Ureter (tissue), 1 donor: ENCODE measurements at regions not wholly inside any gene's neighbourhood (a gene's known extent, or its start where the extent isn't known, plus 50 kb on each side); places are given as distances from the start of the nearest gene placed in this dataset.
"Not testable (repeated sequence)": the region's sequence is repeated elsewhere in the genome, so short reads cannot be mapped to it uniquely, and the experiment has no call there.

Source experiments
- DNase-seq: peaks from one replicate; pipeline ENCODE4 v3.0.0-alpha.2; 2020; ENCODE audit warnings: low spot score
- donor health status: DM: yes; HTN: yes; CAD: no.

DNA sequence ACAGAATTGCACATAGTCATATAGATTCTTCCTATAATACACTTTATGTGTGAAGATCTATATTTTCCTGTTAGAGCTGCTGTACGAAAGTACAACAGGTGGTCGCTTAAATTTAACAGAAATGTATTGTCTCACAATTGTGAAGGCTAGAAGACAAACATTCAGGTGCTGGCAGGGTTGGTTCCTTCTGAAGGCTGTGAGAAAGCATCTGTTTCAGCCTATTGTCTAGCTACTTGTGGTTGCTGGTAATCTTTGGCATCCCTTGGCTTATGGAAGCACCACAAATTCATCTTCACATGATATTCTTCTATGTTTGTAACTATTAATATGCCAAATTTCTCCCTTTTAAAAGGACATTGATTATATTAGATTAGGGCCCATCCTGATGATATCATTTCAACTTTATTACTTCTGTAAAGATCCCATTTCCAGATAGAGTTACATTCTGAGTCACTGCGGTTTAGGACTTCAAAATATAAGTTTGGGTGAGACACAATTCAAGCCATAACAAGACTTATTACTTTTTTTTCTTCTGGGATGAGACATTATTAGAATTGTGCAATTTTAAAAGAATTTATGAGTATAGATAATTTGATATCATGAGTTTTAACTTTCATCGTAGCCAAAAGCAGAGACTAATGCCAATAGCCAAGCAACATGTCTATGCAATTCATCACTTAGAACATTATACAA, 248.1 kb upstream of the BCHE start:
- no peak for DNase-seq

DNA sequence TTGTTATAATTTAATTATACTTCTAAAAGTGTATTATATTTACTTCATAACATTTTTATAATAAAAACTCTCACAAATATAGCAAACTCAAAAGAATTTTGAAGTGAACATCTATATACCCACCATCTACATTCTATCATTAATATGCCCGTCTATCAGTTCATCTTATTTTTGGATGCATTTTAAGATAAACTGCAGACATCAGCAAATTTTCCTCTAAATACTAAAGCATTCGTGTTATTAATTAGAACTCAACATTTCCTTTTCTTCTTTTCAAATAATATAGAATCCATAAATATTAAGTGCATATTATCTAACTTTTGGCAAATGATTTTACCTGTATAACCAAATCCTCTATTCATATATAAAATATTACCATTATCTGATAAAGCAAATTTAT, 242.9 kb upstream of the BCHE start:
- DNase-seq: no peak

DNA sequence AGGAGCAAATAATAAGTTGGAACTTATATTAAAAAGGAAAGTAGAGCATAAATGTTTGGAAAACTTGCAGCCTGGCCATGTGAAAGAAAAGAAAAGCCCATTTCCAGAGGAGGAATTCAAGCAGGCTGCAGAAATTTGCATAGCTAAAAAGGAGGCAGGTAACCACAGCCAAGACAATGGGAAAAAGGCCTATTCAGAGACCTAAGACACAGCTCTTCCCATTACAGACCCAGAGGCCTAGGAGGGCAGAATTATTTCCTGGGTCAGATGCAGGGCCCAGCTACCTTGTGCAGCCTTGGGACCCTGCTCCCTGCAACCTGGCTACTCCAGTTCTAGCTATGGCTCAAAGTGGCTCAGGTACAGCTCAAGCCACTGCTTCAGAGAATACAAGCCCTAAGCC, 234.6 kb upstream of the BCHE start:
- DNase-seq: no peak

DNA sequence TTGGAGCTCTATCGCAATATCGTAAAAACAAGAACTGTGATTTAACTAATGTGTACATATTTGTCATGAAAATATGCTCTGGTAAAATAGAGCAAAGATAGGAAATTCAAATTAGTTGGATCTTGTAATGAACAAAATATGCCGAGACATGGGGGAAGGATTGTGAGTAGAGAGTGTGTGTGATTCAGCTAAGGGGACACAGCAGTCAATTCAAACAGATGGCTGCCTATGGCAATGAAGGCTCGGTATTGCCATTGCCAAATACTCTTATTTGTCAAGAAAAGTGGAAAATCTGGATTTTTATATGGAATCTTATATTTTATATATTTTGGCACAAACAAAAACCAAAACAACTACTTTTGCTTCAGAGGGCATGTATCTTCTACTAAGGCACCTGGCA, 227.3 kb upstream of the BCHE start:
- no peak for DNase-seq

DNA sequence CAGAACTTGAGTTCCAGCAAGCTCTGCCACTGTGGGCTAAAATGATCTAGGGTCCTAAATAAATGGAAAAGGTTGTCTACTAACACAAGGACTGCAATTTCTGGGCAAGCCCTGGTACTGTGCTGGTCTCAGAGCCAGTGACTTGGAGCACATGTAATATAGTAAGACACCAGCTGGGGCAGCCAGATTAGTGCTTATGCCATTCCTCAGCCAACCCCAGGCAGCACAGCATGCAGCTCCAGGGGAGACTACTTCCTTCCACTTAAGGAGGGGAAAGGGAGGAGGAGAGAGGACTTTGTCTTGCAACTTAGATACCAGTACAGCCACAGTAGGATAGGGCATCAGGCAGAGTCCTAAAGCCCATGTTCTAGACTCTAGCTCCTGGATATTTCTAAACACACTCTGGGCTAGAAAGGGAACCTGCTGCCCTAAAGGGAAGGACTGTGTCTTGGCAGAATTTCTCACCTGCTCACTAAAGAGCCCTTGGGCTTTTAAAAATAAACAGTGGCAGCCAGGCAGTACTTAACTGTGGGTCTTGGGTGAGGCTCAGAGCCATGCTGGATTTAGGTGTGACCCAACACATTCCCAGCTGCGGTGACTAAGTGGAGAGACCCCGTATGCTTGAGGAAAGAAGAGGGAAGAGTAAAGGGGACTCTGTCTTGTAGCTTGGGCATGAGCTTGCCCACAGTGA, 223.7 kb upstream of the BCHE start:
- no peak for DNase-seq

DNA sequence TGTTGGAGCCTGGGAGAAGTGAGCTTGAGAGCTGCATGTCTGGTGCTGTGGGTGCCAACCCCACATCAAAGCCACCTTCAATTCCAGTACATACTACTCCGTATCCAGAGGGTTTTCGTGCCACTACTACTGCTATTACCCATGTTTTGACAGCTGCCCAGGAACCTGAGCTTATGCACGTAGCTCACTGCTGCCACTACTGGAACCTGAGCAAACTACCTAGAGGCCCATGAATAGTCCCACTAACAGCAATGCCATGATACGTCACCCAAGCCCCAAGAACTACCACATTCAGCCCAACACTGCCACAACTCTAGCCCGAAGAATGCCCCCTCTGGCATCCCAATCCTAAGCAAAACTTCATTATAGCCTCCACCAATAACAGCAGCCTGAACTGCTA, 215.2 kb upstream of the BCHE start:
- no peak for DNase-seq

DNA sequence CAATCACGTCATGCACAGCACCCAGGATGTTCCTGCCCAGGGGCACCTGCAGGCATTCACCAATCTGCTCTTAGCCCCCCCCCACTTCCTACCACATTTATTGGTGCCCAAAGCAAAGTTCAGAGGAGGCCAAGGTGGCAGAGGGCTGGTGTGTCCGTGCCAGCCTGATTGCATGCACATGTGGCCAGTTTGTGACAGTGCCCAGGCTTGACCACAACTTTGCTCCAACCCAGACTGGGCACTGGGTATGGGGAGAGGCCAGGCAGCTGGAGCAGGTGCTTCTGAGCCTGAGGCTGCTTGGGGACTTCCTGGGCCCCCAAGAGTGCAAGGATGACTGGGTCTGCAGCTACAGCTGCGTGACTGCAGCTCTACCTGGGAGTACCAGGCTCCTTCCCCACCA, 192.3 kb upstream of the BCHE start:
- no peak for DNase-seq

DNA sequence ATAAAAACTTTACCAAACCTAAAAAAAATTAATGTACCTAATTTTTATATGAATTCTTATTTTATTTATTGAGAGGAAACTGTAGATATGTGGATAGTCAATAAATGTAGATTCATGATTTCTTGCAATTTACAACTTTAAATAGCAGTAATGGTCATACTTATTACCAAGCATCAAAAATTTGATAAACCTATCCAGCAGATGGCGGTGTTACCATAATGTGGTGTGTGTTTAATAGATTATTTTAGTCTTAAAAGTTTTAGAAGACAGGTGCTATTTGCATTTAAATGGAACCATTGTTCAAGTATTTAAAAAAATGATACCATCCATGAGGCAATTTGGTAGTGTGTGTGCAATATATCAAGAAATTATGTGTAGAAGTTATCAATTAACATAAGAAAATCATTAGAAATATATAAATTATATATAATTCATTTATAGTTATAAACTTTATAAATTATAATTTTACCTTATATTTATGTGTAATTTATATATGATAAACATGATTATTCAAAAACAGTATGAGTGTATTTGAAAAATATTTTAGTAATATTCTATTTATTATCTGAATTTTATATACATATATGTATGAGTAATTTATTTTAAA, 176.0 kb upstream of the BCHE start:
- no peak for DNase-seq

DNA sequence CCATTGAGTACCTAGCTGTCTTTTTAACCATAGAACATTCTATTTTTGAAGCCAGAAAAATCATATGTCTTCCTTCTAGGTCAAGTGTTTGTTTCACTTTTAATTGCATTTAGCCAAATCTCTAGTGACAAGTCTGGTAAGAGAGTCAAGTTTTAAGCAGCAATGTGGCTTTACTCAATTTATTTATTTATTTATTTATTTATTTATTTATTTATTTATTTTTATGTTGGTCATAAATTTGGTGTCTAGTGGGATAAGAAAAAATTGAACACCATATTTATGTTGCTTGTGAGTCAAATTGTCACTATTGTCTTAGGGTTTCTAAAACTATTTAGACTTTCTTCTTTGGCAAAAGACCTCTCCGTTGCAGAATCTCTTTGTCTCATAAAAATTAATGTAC, 174.5 kb upstream of the BCHE start:
- no peak for DNase-seq

DNA sequence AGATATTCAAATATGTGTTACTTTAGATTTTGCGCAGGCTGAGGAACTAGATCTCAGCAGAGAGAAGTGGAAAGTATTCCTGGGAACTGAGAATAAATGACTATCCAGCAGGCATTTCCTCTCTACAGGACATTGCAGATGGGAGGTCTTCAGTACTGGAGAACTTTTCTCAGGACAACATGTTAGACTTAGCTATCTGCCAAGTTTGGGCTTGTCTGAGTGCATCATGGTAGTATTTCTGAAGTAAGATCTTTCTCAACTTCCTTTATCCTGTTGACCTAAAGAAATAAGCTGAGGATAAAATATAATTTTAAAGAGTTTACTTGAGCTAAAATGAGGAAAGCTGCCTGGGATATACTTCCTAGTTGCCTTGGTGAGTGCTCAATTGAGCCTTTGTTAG, 167.9 kb upstream of the BCHE start:
- no peak for DNase-seq

DNA sequence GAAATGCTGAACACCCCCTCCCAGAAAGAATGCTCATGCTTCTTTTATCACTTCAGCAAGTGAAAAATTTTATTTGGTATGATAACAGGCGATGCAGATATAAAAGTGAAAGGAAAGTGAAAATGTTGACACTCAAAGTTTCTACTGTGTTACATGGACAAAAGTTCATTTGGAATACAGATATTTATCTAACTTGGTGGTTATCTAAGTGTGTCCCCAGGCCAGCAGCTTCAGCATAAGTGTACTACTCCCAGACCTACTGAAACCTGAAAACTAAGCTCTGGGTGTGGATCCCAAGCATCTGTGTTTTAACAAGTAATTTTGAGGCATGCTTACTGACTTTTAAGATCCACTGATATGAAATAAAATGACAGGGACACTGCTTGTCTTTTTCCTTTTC, 157.1 kb upstream of the BCHE start:
- no peak for DNase-seq

DNA sequence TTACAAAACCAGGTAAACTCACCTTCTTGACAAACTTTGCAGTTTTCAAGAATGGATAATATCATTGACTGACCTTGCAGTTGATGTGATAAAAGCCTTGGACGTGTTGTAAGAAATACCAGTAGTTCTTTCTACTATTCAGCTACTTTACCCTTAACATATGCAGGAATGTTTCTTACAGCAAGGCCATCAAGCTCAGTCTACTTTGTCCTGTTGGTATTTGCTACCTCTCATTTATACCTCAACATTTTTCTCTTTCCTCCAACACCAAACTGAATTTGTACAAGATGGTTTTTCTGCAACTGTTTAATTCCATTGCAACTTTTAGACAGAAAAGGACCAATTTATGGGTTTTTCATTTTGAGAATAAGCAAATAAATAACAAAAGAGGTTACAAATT, 147.4 kb upstream of the BCHE start:
- DNase-seq: no peak

DNA sequence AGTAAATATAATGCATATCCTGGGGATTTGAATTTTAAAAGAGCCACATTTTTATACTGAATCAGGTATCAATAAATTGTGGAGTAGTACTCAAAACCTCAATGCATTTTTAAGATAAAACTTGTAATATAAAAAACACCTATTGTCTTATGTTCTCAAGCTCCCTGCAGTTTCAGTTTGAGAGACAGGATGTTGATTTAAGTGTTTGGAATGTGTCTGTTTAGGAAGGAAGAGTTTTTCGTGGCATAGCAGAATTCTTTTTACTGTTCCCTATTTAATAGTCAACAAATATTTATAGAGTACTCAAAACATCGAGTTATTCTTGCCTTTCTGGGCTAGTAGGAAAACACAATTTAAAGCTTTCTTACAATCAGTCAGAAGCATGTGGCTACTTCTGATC, 146.1 kb upstream of the BCHE start:
- no peak for DNase-seq

DNA sequence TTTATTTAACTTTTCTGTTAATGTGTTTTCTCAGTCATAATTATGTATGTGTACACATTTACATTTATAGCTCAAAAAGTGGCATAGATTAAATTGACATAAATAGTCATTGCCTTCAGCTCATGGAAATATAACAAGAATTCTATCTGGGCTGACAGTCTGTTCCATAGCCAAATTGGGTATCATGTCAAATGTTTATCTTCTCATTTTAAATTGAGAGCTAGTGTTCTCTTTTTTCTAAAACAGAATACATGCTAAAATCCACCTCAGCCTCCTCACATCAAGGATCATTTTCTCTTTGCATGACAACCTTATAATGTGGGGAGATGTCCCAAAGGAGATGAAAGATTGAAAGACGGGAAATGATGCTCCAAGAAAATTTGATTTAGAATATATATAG, 144.1 kb upstream of the BCHE start:
- DNase-seq: no peak

DNA sequence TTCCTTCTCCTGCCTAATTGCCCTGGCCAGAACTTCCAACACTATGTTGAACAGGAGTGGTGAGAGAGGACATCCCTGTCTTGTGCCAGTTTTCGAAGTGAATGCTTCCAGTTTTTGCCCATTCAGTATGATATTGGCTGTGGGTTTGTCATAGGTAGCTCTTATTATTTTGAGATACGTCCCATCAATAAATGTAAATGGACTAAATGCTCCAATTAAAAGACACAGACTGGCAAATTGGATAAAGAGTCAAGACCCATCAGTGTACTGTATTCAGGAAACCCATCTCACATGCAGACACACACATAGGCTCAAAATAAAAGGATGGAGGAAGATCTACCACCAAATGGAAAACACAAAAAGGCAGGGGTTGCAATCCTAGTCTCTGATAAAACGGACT, 123.6 kb upstream of the BCHE start:
- not testable (repeated sequence) for DNase-seq

DNA sequence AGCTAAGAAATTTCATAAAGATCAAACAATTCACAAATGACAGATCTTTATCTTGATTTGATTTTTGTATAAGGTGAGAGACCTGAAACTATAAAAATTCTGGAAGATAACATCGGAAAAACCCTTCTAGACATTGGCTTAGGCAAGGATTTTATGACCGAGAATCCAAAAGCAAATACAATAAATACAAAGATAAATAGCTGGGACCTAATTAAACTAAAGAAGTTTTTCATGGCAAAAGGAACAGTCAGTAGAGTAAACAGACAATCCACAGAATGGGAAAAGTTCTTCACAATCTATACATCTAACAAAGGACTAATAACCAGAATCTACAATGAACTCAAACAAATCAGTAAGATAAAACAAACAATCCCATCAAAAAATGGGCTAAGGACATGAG, 116.9 kb upstream of the BCHE start:
- no peak for DNase-seq

DNA sequence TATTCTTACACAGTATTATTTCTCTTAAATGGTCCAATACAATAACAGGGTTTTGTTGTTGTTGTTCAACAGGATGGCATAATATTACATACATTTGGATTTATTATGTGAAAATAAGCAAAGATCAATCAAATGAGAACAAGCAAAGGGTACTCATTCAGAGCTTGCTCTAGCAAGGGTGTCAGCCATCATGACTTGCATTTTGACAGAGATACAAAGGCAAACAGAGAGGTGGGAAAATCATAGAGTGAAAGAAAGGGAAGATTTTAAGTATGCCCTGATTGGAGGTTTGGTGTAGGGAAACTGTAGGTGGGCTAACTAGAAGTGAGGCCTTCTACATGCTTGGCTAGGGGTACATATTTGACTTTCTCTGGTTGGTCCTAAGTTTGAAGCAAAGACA, 109.1 kb upstream of the BCHE start:
- no peak for DNase-seq

DNA sequence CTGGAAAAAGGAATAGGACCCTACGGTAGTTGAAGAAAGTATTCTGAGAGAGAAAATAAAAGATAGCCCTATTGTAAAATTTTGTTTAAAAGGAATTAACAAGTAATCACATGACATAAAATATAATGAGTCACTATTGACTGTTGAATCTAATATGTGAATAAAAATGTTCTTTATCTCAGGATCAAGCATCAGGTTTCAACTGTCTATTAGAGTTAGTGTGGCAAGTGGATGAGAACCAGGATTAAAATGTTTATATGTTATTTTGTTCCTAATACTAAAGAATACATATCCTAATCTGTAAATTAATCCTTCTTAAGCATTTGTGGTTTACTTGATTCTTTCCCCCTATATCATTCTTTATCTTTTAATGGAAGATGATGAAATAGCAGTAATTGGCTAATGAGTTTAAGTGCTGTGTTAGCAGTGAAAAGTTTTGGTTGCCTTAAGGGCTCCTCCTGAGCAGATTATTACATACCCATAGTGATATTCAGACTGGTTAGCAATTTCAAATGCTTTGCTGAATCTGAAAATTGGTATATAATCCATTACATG, 101.8 kb upstream of the BCHE start:
- no peak for DNase-seq

DNA sequence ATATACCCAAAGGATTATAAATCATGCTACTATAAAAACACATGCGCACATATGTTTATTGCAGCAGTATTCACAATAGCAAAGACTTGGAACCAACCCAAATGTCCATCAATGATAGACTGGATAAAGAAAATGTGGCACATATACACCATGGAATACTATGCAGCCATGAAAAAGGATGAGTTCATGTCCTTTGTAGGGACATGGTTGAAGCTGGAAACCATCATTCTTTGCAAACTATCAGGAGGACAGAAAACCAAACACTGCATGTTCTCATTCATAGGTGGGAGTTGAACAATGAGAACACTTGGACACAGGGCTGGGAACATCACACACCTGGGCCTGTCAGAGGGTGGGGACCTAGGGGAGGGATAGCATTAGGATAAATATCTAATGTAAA, 98.9 kb upstream of the BCHE start:
- DNase-seq: not testable (repeated sequence)

DNA sequence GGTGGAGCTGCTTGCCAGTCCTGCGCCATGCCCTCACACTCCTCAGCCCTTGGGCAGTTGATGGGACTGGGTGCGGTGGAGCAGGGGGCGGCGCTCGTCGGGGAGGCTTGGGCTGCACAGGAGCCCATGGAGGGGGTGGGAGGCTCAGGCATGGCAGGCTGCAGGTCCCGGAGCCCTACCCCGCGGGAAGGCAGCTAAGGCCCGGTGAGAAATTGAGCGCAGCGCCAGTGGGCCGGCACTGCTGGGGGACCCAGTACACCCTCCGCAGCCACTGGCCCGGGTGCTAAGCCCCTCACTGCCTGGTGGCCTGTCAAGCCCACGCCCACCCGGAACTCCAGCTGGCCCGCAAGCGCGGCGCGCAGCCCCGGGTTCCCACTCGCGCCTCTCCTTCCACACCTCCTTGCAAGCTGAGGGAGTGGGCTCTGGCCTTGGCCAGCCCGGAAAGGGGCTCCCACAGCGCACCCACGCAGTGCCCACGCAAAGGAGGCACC, 87.1 kb upstream of the BCHE start:
- DNase-seq: not testable (repeated sequence)

DNA sequence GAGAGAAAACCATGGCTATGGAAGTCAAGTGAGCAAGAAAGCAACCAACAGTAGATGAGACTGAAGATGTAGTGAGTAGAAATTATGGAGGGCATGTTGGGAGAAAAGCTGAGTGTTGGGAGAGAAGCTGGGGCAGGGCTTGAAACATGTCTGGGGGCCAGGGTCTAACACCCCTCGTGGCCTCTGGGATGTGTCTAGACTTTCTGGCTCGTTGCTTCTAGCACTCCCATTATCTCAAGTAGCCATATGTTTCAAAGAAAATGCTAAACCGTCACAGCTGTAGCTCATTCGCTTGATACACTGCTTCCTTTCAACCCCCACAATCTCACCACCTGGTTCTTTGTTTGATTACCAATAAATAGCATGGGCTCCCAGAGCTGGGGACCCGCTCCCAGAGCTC, 83.8 kb upstream of the BCHE start:
- DNase-seq: no peak

DNA sequence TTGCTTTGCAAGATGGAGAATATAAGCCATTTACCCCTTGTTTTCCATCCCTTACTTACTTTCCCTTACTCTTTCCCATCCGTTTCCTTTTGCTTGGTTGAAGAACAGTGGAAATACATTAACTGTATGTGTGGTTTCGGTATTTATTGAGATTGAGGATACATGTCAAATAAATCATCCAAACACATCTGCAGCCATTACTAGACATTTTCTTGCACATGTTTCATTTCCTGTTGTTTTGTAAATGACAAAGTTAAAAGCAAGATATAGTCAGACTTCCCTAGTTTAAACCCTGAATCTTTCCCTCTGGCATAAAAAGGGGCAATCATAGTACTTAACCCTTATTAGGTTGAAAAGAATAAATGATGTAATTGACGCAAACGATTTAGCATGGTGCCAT, 82.1 kb upstream of the BCHE start:
- no peak for DNase-seq

DNA sequence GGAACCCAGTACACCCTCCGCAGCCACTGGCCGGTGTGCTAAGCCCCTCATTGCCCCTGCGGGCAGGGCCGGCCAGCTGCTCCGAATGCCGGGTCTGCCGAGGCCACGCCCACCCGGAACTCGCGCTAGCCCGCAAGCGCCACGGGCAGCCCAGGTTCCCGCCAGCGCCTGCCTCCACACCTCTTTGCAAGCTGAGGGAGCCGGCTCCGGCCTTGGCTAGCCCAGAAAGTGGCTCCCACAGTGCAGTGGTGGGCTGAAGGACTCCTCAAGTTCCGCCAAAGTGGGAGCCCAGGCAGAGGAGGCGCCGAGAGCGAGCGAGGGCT, 81.4 kb upstream of the BCHE start:
- DNase-seq: no peak
